ENCODE measurements at regions not wholly inside any gene's neighbourhood (a gene's known extent, or its start where the extent isn't known, plus 50 kb on each side); places are given as distances from the start of the nearest gene placed in this dataset.
"Not testable (repeated sequence)": the region's sequence is repeated elsewhere in the genome, so short reads cannot be mapped to it uniquely, and the experiment has no call there.

DNA sequence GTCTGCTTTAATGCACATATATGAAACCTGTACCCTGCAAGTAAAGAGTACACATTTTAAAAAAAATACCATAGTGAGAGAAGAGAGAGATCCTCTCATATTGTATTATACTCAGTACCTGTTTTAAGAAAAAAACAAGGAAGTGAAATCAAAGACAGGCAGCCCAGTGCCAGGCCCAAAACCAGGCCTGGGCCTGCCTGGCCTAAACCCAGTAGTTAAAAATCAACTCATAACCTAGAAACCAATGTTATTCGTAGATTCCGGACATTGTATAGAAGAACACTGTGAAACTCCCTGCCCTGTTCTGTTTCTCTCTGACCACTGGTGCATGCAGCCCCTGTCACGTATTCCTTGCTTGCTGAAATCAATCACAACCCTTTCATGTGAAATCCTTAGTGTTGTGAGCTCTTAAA is 1078.0 kb upstream of the FAM98A start:
- BruUV-seq (replicated peaks); H3K9me3 ChIP-seq; H3K27ac Mint-ChIP-seq (ENCODE audit: unreplicated experiment); H3K36me3 Mint-ChIP-seq (ENCODE audit: insufficient read depth, unreplicated experiment); H3K27me3 ChIP-seq (replicated peaks; ENCODE audit: control insufficient read depth, insufficient read depth, low read length); H3K27me3 Mint-ChIP-seq (ENCODE audit: insufficient read depth, unreplicated experiment); H3K4me3 ChIP-seq (ENCODE audit: low read depth, low read length); H3K36me3 ChIP-seq (ENCODE audit: control insufficient read depth, insufficient read depth, low read length); H3K9me3 Mint-ChIP-seq (ENCODE audit: unreplicated experiment); CTCF ChIA-PET; H3K4me3 Mint-ChIP-seq (ENCODE audit: unreplicated experiment); POLR2A ChIA-PET; H3K4me1 ChIP-seq; H3K4me1 Mint-ChIP-seq (ENCODE audit: low read depth, unreplicated experiment); DNase-seq: not testable (repeated sequence)
- intact Hi-C loops (cut with micrococcal nuclease; ENCODE audit: unreplicated experiment): loop anchor here (10.0 kb wide), 1 partner anchor 62 kb away; no protein-coding TSS in a partner anchor

DNA sequence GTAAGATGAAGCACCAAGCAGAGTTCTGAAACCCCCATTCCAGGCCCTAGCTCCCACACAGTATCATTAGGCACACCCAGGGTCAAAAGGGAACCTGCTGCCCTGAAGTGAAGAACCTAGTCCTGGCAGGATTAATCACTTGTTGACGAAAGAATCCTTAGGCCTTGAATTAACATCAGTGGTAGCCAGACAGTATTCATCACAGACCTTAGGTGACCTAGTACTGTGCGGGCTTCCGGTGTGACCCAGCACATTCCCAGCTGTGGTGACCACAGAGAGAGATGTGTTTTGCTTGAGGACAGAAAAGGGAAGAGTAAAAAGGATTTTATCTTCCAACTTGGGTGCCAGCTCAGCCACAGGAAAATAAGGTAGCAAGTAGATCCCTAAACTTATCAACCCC is 1071.4 kb upstream of the FAM98A start:
- BruUV-seq (replicated peaks): no TSS peak
- no peaks in the 10 kb centered on the region for H3K9me3 Mint-ChIP-seq (ENCODE audit: unreplicated experiment)
- no peaks in the 10 kb centered on the region for H3K4me1 Mint-ChIP-seq (ENCODE audit: low read depth, unreplicated experiment)
- no peak overlapping the region for H3K4me3 ChIP-seq (ENCODE audit: low read depth, low read length)
- H3K9me3 ChIP-seq: no peaks in the 10 kb centered on the region
- no peak for DNase-seq
- H3K27me3 ChIP-seq (replicated peaks; ENCODE audit: control insufficient read depth, insufficient read depth, low read length): no peaks in the 10 kb centered on the region
- intact Hi-C loops (cut with micrococcal nuclease; ENCODE audit: unreplicated experiment): loop anchor here (10.0 kb wide), 1 partner anchor 56 kb away; no protein-coding TSS in a partner anchor
- CTCF ChIA-PET: no interaction called here
- TF ChIP-seq, protein P1, sequence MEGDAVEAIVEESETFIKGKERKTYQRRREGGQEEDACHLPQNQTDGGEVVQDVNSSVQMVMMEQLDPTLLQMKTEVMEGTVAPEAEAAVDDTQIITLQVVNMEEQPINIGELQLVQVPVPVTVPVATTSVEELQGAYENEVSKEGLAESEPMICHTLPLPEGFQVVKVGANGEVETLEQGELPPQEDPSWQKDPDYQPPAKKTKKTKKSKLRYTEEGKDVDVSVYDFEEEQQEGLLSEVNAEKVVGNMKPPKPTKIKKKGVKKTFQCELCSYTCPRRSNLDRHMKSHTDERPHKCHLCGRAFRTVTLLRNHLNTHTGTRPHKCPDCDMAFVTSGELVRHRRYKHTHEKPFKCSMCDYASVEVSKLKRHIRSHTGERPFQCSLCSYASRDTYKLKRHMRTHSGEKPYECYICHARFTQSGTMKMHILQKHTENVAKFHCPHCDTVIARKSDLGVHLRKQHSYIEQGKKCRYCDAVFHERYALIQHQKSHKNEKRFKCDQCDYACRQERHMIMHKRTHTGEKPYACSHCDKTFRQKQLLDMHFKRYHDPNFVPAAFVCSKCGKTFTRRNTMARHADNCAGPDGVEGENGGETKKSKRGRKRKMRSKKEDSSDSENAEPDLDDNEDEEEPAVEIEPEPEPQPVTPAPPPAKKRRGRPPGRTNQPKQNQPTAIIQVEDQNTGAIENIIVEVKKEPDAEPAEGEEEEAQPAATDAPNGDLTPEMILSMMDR (IDR thresholded peaks at IDR 0.05; ENCODE audit: insufficient read depth in 1 of 2, low read depth in 1 of 2, low read length in 1 of 2, severe bottlenecking in 1 of 2, unreplicated experiment in 1 of 2): no peak
- no peaks in the 10 kb centered on the region for H3K4me1 ChIP-seq
- POLR2A ChIA-PET: no interaction called here
- H3K4me3 Mint-ChIP-seq (ENCODE audit: unreplicated experiment): no peak overlapping the region
- no peak overlapping the region for H3K27ac Mint-ChIP-seq (ENCODE audit: unreplicated experiment)
- H3K36me3 Mint-ChIP-seq (ENCODE audit: insufficient read depth, unreplicated experiment): no peaks in the 10 kb centered on the region
- H3K36me3 ChIP-seq (ENCODE audit: control insufficient read depth, insufficient read depth, low read length): no peaks in the 10 kb centered on the region
- H3K27me3 Mint-ChIP-seq (ENCODE audit: insufficient read depth, unreplicated experiment): peaks cover 4% of the 10 kb centered on the region

DNA sequence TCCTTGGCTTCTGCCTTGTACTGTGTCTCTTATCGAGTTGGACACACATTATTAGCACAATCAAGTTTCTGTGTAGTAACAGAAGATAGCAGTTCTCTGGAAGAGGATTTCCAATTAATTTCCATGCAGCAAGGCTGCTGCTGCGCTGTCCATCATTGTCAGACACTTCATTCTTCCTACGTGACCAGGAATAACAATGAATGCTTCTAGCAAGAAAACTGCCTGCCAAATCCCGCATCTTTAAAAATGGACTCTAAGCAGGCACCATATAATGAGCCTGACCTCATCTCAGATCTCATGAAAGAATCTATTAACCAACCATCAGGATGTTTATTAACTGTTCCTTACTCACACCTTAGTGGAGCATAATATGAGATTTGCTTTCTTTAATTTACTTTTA is 1067.7 kb upstream of the FAM98A start:
- TF ChIP-seq, protein P1 (IDR thresholded peaks at IDR 0.05; ENCODE audit: insufficient read depth in 1 of 2, low read depth in 1 of 2, low read length in 1 of 2, severe bottlenecking in 1 of 2, unreplicated experiment in 1 of 2): no peak
- H3K9me3 Mint-ChIP-seq (ENCODE audit: unreplicated experiment): no peaks in the 10 kb centered on the region
- no peaks in the 10 kb centered on the region for H3K36me3 ChIP-seq (ENCODE audit: control insufficient read depth, insufficient read depth, low read length)
- intact Hi-C loops (cut with micrococcal nuclease; ENCODE audit: unreplicated experiment): no loop called here
- no peaks in the 10 kb centered on the region for H3K9me3 ChIP-seq
- H3K36me3 Mint-ChIP-seq (ENCODE audit: insufficient read depth, unreplicated experiment): no peaks in the 10 kb centered on the region
- H3K27me3 Mint-ChIP-seq (ENCODE audit: insufficient read depth, unreplicated experiment): peaks cover 5% of the 10 kb centered on the region
- H3K27me3 ChIP-seq (replicated peaks; ENCODE audit: control insufficient read depth, insufficient read depth, low read length): no peaks in the 10 kb centered on the region
- DNase-seq: no peak
- no peaks in the 10 kb centered on the region for H3K4me1 ChIP-seq
- H3K4me1 Mint-ChIP-seq (ENCODE audit: low read depth, unreplicated experiment): no peaks in the 10 kb centered on the region
- no peak overlapping the region for H3K27ac Mint-ChIP-seq (ENCODE audit: unreplicated experiment)
- ChIA-PET CTCF (no interaction called here), POLR2A (no interaction called here)
- BruUV-seq (replicated peaks): no TSS peak
- H3K4me3 ChIP-seq (ENCODE audit: low read depth, low read length): no peak overlapping the region
- H3K4me3 Mint-ChIP-seq (ENCODE audit: unreplicated experiment): no peak overlapping the region

DNA sequence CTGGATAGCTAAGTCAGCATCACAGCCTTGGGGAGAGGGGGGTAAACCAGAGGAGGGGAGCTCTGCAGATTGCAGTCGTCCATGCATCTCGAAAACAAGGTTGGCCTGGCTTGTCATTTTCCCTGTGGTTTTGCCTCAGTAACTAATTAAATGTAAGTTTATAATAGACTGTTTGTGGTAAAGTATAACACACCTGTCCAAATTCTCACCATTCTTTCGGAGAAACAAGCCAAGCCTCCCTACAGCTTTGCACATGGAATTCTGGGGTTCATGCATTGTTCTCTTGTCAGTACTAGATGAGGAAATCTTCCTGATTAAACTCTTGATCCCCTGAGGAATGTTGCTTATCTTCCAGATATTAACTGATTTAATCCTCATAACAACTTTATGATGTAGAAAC is 1065.2 kb upstream of the FAM98A start:
- Mint-ChIP-seq H3K9me3 (ENCODE audit: unreplicated experiment) (no peaks in the 10 kb centered on the region), H3K4me3 (ENCODE audit: unreplicated experiment) (no peak overlapping the region), H3K36me3 (ENCODE audit: insufficient read depth, unreplicated experiment) (no peaks in the 10 kb centered on the region), H3K4me1 (ENCODE audit: low read depth, unreplicated experiment) (no peaks in the 10 kb centered on the region), H3K27ac (ENCODE audit: unreplicated experiment) (no peak overlapping the region), H3K27me3 (ENCODE audit: insufficient read depth, unreplicated experiment) (peaks cover 5% of the 10 kb centered on the region)
- POLR2A ChIA-PET: no interaction called here
- Histone ChIP-seq H3K9me3 (no peaks in the 10 kb centered on the region), H3K4me3 (ENCODE audit: low read depth, low read length) (no peak overlapping the region), H3K4me1 (no peaks in the 10 kb centered on the region), H3K27me3 (replicated peaks; ENCODE audit: control insufficient read depth, insufficient read depth, low read length) (no peaks in the 10 kb centered on the region), H3K36me3 (ENCODE audit: control insufficient read depth, insufficient read depth, low read length) (no peaks in the 10 kb centered on the region)
- CTCF ChIA-PET: no interaction called here
- BruUV-seq (replicated peaks): no TSS peak
- intact Hi-C loops (cut with micrococcal nuclease; ENCODE audit: unreplicated experiment): no loop called here
- TF ChIP-seq, protein P1 (IDR thresholded peaks at IDR 0.05; ENCODE audit: insufficient read depth in 1 of 2, low read depth in 1 of 2, low read length in 1 of 2, severe bottlenecking in 1 of 2, unreplicated experiment in 1 of 2): no peak
- DNase-seq: no peak

Data from Caco-2 (cell line).